Renal cortex interstitium (tissue), 11 donors: ENCODE measurements at regions not wholly inside any gene's neighbourhood (a gene's known extent, or its start where the extent isn't known, plus 50 kb on each side); places are given as distances from the start of the nearest gene placed in this dataset.

Experiments used
- DNase-seq, 11 donors: peaks; one replicate each; pipeline ENCODE4 v3.0.0-alpha.2; 2013; ENCODE audit warnings: low read depth in 9 of 11, low spot score in 4 of 11; ENCODE audit errors: extremely low read depth in 1 of 11

DNA sequence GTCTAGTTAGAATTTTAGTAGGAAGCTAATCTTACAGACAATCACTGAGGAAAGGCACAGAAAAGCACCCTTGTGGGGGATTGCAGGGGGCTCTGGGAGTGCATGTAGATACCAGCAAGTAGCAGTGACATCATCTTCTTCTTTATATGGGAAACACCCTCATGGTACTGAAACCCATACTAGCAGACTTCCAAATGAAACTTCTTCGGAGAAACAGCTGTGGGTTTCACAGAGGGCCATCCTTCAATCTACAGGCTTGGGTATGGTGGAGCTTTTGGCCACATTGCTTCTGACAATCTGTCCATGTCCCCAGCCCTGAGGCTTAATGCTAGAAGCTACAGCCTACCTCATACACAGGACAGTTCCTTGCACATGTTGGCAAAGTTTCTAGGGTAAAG is 165.2 kb upstream of the NFIB start:
- no peak for DNase-seq

DNA sequence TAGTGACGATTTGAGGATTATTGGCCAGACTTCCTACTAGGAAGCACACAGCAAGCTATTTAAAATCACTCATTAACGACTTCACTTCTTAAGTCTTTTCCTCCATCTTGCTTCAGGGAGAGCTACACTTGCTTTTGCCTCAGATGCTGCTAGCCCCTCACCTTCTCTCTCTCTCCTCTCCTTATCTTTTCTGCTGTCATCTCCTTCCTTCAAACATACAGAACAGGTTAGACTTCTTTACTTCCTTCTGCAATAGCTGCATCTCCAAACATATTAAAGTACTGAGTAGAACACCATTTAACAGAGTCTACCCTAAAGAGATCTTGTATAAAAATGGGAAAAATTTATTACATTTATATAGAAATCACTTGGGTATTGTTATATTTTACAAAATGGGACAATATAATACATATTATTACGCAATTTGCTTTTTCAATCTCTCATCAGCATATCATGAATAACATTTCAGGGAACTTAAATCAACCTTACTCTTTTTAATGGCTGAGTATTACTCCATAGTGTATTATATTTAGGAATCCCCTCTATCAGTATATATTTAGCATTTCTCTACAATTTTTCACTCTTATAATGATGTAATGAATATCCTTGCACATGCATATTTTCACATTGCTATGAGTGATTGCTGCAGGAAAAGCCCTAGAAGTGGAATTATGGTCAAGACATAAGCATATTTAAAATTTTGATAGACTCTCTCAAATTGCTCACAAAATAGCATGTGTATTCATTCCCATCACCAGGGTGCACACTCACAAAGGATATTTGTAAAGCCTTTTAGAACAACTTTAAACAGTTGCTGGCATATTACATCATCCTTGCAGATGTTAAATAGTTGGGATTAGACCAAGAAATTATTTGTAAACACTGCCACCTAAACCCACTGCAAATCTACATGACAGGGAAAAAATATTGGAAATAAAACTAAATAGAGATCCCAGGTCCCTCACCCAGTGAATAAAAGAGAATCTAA is 164.5 kb upstream of the NFIB start:
- no peak for DNase-seq

DNA sequence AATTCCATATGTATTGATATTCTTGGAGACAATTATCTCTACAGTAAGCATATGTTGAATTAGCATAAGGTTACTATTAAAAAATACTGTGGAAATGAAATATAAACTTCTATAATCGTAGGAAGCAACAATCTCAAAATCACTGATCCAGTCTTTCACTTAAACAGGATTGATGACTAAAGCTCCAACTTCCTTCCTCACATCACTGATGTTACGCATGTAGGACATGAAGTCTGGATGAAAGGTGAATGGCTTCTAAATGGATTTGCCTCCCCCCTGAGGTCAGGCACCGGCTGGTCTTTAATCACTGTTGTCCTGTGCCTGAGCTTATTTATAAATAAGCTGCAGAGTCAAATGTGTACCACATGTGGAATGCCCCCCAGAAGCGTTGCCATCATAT is 157.1 kb upstream of the NFIB start:
- DNase-seq = no peak

DNA sequence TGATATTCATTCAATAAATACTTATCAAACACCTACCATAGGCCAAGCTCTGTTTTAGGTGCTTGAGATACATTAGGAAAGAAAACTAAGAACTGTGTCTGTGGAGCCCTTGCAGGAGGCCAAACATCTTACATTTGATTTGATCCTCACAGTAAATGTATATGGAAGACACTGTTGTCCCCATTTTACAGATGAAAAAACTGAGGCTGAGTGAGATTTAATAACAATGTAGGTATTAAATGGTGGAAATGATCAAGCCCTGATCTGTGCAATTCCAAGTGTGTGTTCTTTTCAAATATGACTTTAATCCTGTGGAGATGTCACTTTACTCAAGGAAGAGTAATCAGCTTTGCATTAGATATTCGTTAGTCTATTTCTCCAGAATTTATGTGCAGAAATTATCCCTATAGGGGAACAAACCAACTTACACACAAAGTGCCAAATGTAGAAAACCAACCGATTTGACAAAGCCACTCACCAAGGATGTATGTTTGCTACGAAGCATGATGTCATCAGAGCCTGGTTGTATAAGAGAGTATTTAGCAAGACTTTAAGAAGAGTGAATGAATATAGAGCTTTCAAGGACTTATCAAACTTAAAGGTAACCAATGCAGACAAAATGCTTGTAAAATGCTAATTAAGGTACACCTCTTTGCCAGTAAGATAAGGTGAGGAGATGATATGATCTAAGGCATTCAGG is 153.9 kb upstream of the NFIB start:
- DNase-seq = no peak

DNA sequence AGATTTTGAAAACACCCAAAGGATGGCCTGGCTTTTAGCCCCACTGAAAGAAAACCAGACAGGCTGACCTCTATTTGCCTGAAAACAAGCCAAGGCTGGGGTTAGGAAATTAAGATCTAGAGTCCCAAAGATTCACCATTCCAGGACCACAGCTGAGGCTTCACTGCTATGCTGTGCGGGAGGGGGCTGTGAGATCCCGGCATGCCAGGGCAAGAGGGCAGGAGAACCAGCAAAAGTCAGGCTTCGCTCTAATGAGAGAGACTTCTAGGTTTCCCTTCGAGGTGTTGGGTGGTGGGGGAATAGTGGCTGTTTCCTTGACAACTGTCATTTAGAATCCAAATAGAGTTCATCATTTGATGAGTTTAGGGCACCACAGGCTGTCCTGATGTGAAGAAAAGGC is 152.9 kb upstream of the NFIB start:
- no peak for DNase-seq

DNA sequence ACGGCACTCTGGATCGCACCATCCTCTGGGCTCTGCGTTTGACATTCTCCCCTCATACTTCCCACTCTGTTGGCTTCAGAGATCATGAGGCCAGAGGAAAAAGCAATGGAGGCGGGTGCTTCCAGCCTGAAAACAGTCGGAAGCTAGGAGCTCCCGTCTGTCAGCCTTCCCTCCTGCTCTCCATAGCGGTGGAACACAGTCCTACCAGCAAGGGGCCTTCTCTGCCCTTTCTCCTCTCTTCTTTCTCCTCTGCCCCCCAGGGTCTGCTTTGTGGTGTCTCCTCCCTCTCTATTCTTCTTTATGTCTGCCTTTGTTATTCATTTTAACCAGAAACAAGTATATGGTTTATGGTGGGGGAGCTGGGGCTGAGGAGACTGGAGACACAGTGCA is 152.5 kb upstream of the NFIB start:
- no peak for DNase-seq

DNA sequence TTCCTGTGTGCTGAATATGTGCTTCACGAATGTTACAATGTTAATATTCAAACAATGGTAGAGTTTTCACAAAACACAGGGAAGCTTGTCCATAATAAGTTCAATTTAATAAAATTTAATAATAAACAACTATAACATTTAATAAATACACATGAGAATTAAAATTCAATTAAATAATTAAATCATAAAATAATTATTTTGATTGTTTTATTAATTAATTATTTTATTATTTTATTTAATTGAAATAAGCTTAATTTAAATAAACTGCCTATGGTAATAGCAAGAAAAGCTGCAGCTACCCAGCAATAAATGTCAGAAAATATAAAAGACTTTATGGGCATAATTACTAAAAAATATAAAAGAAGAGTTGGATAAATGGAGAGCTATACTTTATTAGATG is 149.0 kb upstream of the NFIB start:
- no peak for DNase-seq

DNA sequence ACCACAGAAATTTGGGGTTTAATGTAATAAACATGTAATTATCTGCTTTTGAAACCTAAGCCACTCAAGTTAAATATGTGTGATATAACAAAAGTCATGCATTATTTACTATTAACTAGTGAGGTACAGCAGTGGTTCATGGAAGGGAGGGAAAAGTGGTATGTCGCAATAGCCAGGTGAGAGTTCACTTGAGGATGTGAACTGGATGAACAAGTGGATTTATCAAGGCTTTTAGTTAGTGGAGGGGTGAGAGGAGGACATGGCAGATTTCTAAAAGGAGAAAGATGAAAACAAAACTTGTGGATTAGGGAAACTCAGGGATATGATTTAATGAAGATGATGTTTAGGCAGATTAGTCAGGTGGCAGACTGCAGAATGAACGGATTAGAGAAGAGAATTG is 141.3 kb upstream of the NFIB start:
- DNase-seq = no peak

DNA sequence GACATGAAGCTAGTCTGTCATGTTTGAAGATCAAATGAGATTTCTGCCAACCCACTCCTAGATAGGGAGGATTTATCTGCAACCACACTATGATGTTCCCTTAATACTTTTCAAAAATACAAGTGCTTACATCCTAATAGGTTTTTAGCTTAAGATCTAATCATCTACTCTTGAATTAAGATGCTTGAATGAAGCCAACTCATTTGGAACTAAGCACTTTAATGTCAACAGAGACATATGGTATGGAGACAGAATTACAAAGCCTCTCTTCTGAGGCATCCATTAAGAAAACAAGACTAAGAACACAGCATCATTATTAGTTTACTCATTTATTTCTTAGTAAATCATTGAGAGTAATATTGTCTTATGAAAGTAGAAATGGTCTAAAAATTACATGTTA is 139.3 kb upstream of the NFIB start:
- no peak for DNase-seq

DNA sequence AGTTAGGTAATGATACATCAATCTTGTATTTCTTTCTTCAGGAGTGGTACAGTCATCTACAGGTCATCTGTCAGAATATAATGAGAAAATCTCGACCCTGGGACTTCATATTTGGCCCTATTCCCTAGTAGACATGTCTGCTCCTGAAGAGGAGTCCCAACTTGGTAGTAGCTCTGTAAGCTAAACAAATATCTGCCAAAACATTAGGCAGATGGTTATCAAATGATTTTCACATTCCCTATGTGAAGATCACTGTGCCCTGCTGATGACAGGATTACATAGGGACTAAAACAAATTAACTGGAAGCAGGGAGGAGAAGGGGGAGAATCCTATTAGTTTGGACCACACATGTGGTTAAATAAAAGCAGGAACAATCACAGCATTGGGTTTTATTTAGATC is 138.6 kb upstream of the NFIB start:
- DNase-seq = no peak

DNA sequence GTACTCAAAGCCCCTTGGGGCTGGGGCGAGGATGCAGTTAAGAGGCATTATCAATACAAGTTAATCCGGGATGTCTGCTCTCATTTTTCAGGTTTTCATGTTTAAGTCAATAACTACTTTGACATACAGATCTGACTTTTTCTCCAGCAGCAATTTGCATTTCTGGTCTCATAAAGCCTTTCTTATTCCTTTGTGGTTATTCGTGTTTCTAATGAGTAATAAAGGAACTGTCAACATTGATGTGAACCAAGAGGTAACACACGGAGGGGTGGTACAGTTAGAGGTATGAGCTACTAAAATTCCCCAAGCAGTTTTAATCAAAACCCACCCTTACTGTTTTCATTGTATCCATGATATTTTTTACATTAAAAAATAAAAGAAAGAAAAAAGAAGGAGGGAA is 138.0 kb upstream of the NFIB start:
- no peak for DNase-seq

DNA sequence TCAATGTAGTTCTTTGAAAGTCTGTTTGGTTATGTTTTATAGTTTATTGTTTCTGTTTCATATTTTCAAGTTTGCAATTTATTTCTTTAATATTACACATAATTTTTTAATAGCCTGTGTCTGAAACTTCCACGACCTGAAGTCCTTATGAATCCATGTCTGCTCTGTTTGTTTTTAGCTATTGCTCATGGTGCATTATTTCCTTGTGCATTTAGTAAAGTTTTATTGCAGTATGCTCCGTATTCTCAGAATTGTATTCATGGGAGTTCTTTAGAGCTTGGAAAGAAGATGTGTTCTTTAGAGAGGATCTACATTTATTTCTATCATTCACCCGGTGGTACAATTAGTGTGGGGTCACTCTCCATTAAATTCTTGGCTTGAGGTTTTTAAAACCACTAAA is 133.2 kb upstream of the NFIB start:
- DNase-seq = no peak

DNA sequence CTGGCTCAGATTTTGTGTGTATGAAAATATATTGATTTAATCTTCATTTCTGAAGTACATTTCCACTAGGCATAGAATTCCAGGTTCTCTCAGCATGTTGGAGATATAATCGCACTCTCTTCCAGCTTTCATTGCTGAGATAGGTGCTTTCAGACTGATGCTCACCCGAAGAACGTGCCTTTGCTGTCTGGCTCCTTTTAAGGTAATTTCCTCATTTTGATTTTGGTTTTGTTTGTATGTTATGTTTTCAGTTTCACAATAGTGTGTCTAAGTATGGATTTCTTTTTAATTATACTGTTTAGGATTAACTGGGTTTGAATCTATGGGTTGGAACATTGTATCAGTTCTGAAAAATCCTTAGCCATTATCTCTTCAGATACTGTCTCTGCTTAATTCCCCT is 132.0 kb upstream of the NFIB start:
- DNase-seq = no peak

DNA sequence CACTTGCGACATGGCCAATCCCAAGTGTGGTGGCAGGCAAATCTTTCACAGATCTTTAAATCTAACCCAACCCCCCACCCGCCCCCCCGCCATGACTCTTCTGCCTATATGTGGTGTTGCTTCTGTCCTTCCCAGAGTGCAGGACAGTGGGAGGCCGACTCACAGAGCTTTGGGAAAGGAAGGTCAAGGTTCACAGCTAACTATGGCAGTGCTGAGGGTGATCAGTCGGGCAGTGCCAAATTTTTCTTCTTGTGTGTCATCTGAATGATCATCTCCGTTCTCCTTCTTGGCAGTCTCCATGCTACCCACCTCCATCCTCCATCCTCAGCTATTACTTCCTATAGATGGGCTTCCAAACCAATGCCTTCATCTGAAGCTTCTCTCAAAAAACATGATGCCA is 129.0 kb upstream of the NFIB start:
- no peak for DNase-seq

DNA sequence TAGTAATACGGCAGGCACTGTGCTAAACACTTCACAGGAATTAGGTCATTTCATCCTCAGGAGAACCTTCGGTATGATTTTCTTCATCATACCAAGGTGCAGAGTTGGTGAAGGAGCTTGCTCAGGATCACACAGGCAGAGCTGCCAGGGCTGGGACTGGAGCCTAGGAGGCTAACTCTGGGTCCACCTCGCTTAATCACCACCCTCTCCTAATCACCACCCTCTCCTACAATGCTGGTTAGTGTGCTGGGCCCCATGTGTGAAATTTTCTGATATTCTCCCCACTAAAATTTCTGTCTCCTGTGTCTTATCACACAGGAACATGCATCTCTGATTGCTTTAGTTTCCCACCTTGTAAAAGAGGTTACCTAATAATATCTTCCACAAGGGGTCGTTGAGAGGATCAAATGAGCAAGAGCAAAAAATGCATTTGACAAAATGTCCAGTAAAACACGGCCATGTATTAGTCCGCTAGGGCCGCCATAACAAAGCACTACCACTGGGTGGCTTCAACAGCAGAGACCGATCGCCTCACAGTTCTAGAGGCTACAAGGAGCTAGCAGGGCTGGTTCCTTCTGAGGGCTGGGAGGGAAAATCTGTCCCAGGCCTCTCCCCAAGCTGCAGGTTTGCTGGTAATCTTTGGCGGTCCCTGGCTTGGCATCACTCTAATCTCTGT is 128.2 kb upstream of the NFIB start:
- no peak for DNase-seq

DNA sequence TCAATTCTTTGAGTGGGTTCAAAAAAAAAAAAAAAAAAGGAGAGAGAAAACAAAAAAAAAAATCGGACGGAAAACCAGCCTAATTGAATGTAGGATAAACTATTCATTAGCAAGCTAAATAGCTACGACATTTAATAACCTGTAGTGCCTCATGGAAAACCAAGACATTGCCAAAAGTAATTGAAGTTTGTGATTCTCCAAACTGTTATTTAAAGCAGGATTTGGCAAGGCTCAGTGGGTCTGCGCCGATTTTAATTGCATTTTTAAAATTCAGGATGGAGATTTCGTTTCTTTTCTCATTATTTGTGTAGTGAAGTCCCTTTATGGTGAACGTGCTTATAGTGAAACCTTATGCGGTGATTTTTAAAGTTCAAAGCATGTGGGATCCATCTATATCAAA is 127.2 kb upstream of the NFIB start:
- DNase-seq = no peak

DNA sequence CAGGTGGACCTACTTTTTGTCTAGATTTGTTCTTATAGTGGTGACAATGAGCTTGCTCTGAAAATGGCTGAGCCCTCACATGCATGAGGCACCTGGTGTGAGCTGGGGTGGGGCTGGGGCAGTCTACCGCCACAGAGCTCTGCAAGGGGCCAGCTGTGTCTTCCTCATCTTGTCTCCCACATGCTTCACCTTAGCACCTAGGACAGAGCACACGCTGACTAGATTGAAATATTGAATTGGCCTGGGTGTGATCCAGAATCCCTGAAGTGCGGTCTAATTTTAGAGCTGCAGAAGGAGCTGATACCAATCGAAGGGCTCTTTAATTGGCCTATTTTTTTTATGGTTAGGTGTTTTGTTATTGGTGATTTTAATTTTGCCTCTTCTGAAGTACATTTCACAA is 126.1 kb upstream of the NFIB start:
- DNase-seq = no peak

DNA sequence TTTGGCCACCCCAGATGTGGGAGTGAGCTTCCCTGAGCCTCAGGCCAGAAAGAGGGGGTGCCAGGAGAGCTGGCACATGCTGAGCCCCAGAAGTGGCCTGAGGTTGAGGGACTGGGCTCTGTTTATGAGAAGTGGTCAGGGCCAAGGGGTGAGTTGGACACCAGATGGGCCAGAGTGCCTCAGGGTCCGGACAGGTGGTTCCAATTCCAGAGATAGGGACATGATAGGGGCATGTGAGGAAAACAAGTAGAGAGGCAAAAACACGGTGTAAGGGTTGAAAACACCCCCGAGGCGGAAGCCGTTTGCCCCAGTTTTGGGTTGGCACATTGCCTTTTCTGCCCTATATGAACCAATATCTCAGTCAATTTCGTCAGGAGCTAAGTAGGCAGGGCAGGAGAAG is 125.6 kb upstream of the NFIB start:
- DNase-seq = no peak

DNA sequence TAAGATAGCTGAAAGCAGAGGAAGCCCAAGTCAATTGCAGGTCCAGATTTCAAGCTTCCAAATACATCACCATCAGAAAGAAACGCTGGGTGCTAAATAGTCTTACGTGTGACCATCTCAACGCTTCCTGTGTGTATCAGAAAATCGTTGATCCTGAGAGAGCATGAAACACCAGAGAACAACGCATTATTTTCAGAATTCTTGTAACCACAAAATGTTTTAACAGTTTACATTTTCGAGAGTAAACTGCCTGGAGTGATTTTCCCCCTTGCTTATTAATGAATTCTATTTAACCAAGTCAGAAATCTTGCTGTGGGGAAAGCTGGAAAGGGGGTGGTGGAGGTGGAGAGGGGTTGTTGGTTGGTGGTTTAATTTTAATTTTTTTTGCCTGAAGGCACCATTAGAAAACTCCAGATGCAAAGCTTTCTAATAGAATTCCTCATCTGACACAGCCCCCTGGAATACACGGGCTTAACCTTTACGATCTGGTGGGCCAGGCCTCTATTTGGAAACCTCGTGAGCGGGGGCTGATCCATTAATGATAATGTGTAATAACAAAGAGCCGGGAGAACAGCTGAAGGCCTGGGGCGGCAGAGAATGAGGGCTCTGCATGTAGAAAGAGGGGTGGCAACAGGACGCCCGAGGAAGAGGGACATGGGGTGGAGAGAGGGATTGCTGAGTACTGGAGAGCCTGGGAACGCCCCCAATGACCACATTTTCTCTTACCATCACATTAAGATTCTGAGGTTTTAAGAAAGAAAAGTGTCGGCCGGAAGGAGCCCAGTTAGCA is 124.5 kb upstream of the NFIB start:
- no peak for DNase-seq
